Naive B cell (primary cell): ENCODE measurements at regions not wholly inside any gene's neighbourhood (a gene's known extent, or its start where the extent isn't known, plus 50 kb on each side); places are given as distances from the start of the nearest gene placed in this dataset.
A peak's percentile ranks its signal among the peaks of the same experiment; 100 is the strongest.

Experiments used
- ATAC-seq, 2 donors: fragments of 150-1000 bp; cut with Tn5 transposase; 2 replicates each; pipeline ENCODE4 v1.10.0; 2021; ENCODE audit warnings: low read depth in 2 of 2, mild to moderate bottlenecking in 2 of 2, moderate library complexity in 2 of 2
- DNase-seq: peaks from one replicate; pipeline ENCODE4 v3.0.0; 2022
- H3K27ac Mint-ChIP-seq, 6 donors: one replicate each; pipeline ENCODE4 v1.8.0; 2020 to 2022; ENCODE audit warnings: mild to moderate bottlenecking in 6 of 6, mixed read lengths in 6 of 6, moderate library complexity in 5 of 6, inconsistent platforms in 2 of 6
- H3K27me3 Mint-ChIP-seq, 3 donors: one replicate each; pipeline ENCODE4 v1.8.0; 2021 to 2022; ENCODE audit warnings: mixed read lengths in 3 of 3, mild to moderate bottlenecking in 1 of 3
- H3K36me3 Mint-ChIP-seq, 2 donors: one replicate each; pipeline ENCODE4 v1.8.0; 2020 to 2022; ENCODE audit warnings: mixed read lengths in 2 of 2, inconsistent platforms in 1 of 2, mild to moderate bottlenecking in 1 of 2
- H3K4me1 Mint-ChIP-seq, 3 donors: one replicate each; pipeline ENCODE4 v1.8.0; 2020 to 2022; ENCODE audit warnings: mixed read lengths in 3 of 3, inconsistent platforms in 1 of 3, mild to moderate bottlenecking in 1 of 3, moderate library complexity in 1 of 3
- H3K4me3 Mint-ChIP-seq, 8 donors: one replicate each; pipeline ENCODE4 v1.8.0; 2020 to 2022; ENCODE audit warnings: mild to moderate bottlenecking in 8 of 8, mixed read lengths in 8 of 8, moderate library complexity in 8 of 8, inconsistent platforms in 2 of 8
- H3K9me3 Mint-ChIP-seq, 7 donors: one replicate each; pipeline ENCODE4 v1.8.0; 2020 to 2022; ENCODE audit warnings: mixed read lengths in 7 of 7, mild to moderate bottlenecking in 5 of 7, inconsistent platforms in 2 of 7, moderate library complexity in 1 of 7

DNA sequence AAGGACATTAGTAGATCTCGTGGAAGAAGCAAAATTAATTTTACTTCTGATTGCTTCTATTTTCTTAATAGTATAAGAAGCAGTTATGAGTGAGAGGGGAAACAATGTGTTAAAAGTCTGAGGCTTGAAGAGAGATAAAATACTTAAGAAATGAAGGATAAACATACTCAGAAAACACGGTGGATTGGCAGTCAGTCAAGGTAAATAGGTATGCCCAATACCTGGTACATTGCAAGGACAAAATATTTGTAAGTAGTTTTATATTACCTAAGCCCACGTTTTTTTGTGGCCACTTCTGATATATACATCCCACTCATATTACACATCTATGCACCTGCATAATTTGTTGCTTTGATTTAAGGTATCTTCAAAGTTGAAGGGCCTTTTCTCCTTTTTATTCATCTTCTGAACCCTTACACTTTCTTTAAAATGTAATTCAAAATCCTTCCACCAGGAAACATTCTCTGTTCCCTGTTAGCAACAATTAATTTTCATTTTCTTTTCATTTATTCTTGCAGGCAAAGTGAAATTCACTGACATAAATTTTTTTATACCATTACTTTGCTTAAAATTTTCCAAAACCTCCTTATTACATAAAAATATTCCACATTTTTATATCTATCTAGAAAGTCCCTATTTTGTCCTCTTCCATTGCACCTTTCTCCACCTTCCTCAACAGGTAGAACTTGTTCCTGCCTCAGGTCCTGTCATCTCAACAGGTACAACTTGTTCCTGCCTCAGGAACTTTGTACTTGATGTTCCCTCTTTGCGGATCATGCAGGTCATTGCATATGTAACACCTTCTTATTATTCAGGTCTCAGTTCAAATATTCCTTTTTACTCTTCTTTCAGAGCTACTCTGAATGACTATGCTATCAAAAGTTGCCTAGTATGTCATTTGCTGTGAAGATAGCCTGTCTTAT is 755.7 kb upstream of the ALCAM start:
- H3K9me3 Mint-ChIP-seq: no peaks in the 10 kb centered on the region
- no peak overlapping the region for H3K27ac Mint-ChIP-seq
- H3K36me3 Mint-ChIP-seq: no peaks in the 10 kb centered on the region
- DNase-seq: no peak
- no peaks in the 10 kb centered on the region for H3K4me1 Mint-ChIP-seq
- peaks cover 0 to 15% (median 12%) of the 10 kb centered on the region in 3 donors for H3K27me3 Mint-ChIP-seq
- ATAC-seq: no peak
- H3K4me3 Mint-ChIP-seq: no peak overlapping the region

DNA sequence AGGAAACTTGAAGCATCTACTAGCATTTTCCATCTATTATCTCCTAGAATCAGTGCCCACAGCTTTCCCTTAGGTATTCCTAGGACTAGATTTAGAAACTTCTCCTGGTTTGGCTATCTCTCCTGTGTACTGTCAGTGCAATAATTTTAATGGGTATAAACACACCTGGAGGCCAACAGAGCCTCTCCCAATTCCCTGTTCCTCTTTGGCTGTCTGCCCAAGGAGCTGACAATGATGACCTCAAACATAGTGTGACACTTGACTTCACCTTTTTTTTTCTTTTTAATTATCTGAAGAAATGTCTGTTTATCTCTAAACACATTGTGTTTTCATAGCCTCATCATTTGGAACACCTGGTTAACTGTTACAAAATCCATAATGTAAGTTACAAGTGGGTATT is 754.5 kb upstream of the ALCAM start:
- H3K27me3 Mint-ChIP-seq: peaks cover 0 to 6% (median 4%) of the 10 kb centered on the region in 3 donors
- H3K36me3 Mint-ChIP-seq: no peaks in the 10 kb centered on the region
- no peak overlapping the region for H3K4me3 Mint-ChIP-seq
- H3K27ac Mint-ChIP-seq: no peak overlapping the region
- no peak for ATAC-seq
- H3K4me1 Mint-ChIP-seq: no peaks in the 10 kb centered on the region
- DNase-seq: no peak
- no peaks in the 10 kb centered on the region for H3K9me3 Mint-ChIP-seq

DNA sequence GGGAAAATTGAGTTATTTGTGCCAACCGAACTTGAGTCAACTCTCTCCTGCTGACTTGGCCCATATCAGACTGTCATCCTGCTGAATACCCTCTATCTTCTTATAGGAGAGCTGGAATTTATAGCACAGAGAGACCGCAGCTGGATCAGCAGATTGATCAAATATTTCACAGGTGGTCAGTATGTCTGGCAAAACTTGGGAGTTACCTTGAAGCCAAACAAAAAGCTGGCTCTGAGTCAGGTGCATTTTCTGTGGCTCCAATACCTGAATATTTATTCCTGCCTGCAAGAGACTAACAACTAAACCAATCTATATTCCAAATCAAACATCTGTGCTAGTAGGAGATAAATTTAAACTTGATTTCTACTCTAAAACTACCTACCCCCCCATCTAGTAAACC is 752.1 kb upstream of the ALCAM start:
- ATAC-seq: no peak
- no peak for DNase-seq
- Mint-ChIP-seq H3K27me3 (peaks cover 0 to 4% (median 0%) of the 10 kb centered on the region in 3 donors), H3K36me3 (no peaks in the 10 kb centered on the region), H3K27ac (no peak overlapping the region), H3K4me1 (no peaks in the 10 kb centered on the region), H3K4me3 (no peak overlapping the region), H3K9me3 (peaks cover 0 to 4% (median 0%) of the 10 kb centered on the region in 7 donors)

DNA sequence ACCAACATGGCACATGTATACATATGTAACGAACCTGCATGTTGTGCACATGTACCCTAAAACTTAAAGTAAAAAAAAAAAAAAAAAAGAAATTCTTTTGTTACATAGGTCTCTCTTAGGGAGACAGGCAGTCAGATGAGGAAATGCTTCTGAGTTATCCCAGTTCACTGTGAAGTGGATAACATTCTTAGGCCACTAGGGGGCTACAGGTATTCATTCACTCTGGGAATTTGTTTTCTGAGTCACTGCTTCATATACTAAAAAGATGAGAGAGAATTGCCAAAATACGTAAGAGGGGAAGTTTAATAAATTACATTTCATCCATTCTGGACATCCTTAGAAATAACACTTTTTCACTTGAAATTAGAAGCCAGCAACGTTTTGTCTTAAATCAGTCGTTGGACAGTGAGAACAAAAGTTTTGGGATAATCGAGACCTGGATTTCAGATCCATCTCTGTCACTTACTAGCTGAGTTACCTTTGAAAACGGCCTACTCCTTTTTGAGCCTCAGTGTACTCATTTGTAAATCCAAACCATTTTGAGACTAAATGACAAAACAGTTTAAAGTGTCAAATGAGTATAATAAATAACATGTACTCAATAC is 738.4 kb upstream of the ALCAM start:
- DNase-seq: no peak
- H3K9me3 Mint-ChIP-seq: peaks cover 4 to 20% (median 8%) of the 10 kb centered on the region in 7 donors
- H3K4me3 Mint-ChIP-seq: no peak overlapping the region
- no peak overlapping the region for H3K27ac Mint-ChIP-seq
- peaks cover 0 to 5% (median 0%) of the 10 kb centered on the region in 3 donors for H3K4me1 Mint-ChIP-seq
- peak in 1 of 2 donors; percentile 51 for ATAC-seq
- peaks cover 0 to 8% of the 10 kb centered on the region in 2 donors for H3K36me3 Mint-ChIP-seq
- H3K27me3 Mint-ChIP-seq: peaks cover 0 to 4% (median 0%) of the 10 kb centered on the region in 3 donors

DNA sequence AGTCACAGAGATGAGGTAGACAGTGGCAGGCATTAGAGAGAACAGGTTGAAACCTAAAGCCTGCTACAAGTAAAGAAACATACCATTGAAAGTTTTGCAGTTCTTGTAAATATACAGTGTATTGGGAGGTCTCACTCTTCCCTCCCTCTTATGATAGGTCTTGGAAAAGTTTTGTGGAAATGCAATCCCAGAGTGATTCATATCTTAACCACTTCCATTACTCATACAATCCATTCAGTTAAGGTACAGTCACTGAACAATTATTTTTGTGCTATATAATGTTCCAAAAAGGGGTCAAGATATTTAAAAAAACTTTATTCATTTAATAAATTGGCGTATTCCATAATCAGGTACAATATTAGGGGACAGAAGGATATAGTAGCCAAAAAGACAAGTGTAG is 737.7 kb upstream of the ALCAM start:
- Mint-ChIP-seq H3K4me1 (peaks cover 0 to 5% (median 0%) of the 10 kb centered on the region in 3 donors), H3K36me3 (peaks cover 0 to 8% of the 10 kb centered on the region in 2 donors), H3K27me3 (peaks cover 0 to 3% (median 0%) of the 10 kb centered on the region in 3 donors), H3K9me3 (peaks cover 4 to 20% (median 8%) of the 10 kb centered on the region in 7 donors), H3K4me3 (no peak overlapping the region), H3K27ac (no peak overlapping the region)
- DNase-seq: no peak
- ATAC-seq: no peak

DNA sequence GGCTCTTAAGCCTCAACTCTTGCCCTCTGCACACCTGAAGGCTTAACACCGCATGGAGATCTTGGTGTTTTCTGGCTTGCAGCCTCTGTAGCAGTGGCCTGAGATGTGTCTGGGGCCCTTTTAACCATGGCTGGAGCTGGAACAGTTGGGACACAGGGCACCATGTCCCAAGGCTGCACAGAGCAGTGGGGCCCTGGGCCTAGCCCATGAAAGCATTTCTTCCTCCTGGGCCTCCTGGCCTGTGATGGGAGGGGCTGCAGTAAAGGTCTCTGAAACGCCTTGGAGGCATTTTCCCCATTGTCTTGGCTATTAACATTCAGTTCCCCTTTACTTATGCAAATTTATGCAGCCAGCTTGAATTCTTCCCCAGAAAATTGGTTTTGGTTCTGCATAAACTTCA is 735.5 kb upstream of the ALCAM start:
- no peak overlapping the region for H3K4me3 Mint-ChIP-seq
- peaks cover 0 to 5% (median 0%) of the 10 kb centered on the region in 3 donors for H3K4me1 Mint-ChIP-seq
- no peak for DNase-seq
- ATAC-seq: peak; percentile 37 to 48
- peaks cover 0 to 4% (median 0%) of the 10 kb centered on the region in 3 donors for H3K27me3 Mint-ChIP-seq
- H3K36me3 Mint-ChIP-seq: peaks cover 0 to 8% of the 10 kb centered on the region in 2 donors
- H3K9me3 Mint-ChIP-seq: peaks cover 4 to 20% (median 8%) of the 10 kb centered on the region in 7 donors
- peak overlapping the region in 2 of 6 donors; percentile 13 to 27 for H3K27ac Mint-ChIP-seq

DNA sequence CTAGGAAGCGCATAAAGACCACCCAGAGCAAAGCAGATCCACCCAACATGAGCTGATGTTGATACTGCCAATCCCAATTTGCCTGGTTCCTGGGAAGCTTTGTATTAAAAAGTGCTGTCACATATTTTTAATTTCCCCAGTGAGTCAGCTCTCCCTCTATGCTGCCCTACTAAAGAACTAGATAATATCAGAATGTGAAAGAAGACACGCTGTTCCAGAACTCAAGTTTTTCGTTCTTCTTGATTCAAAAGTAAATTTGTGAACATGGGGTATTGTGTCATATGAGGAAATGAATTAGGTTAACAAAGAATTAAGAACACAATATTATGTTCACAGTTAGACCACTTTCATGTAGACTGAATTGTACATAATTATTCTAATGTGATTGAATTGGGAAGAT is 734.2 kb upstream of the ALCAM start:
- ATAC-seq (no peak), DNase-seq (no peak)
- Mint-ChIP-seq H3K27me3 (peaks cover 0 to 8% (median 0%) of the 10 kb centered on the region in 3 donors), H3K36me3 (peaks cover 0 to 8% of the 10 kb centered on the region in 2 donors), H3K27ac (no peak overlapping the region), H3K9me3 (peaks cover 4 to 26% (median 12%) of the 10 kb centered on the region in 7 donors), H3K4me3 (no peak overlapping the region), H3K4me1 (peaks cover 0 to 5% (median 0%) of the 10 kb centered on the region in 3 donors)

DNA sequence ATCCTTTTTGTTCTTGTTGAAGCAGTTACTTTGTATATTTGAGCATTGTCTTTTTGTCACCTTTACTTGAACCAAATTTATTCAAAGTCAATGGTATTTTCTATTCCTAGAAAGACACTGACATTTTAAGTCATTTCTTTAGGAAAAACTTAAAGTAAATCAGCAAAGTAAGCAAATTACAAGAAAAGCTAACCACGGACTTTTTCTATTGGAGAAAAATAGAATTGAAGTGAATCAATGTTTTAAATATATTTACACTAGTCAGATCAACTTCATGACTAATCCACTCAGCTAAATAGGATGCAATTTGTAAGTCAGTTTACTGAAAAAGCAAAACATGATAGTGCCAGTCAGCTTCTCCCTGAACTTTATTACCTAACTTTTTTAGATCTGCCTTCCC is 733.8 kb upstream of the ALCAM start:
- H3K36me3 Mint-ChIP-seq: peaks cover 0 to 8% of the 10 kb centered on the region in 2 donors
- no peak overlapping the region for H3K4me3 Mint-ChIP-seq
- H3K27ac Mint-ChIP-seq: no peak overlapping the region
- H3K4me1 Mint-ChIP-seq: peaks cover 0 to 5% (median 0%) of the 10 kb centered on the region in 3 donors
- DNase-seq: no peak
- peaks cover 4 to 31% (median 13%) of the 10 kb centered on the region in 7 donors for H3K9me3 Mint-ChIP-seq
- ATAC-seq: no peak
- H3K27me3 Mint-ChIP-seq: peaks cover 0 to 8% (median 0%) of the 10 kb centered on the region in 3 donors

DNA sequence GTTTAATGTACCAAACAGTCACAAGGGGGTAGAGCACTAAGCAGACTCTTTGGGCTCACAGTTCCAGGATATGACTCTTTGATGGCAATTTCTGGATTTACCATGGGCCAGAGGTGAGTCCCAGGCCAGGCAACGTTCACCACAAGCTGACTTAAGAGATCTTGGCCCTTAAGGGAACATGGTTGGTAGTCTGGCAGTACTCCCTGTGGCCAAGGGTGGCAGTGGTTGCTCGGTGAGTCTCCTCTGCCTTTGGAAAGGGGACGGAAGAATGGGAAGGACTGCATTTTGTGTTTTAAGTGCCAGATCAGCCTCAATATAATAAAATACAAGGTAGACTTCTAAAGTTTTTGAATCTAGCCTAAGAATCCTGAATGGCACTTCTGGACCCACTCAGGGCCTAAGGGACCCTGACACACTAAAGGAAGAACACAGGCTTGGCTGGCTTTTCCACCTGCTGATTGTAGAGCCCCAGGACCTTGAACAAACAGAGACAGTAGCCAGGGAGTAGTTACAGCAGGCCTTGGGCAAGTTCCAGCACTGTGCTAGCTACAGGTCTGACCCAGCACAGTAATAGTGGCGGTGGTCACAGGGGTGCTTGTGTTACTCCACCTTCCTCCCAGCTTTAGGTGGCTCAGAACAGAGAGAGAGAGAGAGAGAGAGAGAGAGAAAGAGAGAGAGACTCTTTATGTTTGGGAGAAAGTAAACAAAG is 730.7 kb upstream of the ALCAM start:
- Mint-ChIP-seq H3K4me3 (no peak overlapping the region), H3K9me3 (peaks cover 5 to 35% (median 12%) of the 10 kb centered on the region in 7 donors), H3K27ac (peak overlapping the region in 2 of 6 donors; percentile 19 to 41), H3K4me1 (peaks cover 0 to 5% (median 0%) of the 10 kb centered on the region in 3 donors), H3K36me3 (no peaks in the 10 kb centered on the region), H3K27me3 (peaks cover 0 to 8% (median 0%) of the 10 kb centered on the region in 3 donors)
- DNase-seq (no peak), ATAC-seq (no peak)

DNA sequence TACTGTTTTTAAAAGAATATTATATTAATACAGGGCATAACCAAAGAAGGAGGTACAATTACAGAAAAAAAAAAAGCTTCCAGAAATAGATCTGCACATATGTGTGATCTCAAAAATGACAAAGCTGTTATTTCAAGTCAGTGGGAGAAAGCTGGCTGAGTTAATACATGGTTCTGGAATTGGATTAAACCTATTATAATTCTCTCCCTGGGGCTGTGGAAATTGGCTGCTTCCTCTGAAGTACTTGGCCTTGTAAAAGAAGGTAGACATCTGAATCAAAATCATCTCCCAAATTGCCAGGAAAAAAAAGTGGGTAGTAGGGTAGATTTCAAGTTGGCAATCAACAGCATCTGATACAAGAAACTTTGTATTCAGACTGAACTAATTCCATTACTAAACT is 723.9 kb upstream of the ALCAM start:
- Mint-ChIP-seq H3K9me3 (peaks cover 0 to 16% (median 4%) of the 10 kb centered on the region in 7 donors), H3K36me3 (no peaks in the 10 kb centered on the region), H3K4me1 (no peaks in the 10 kb centered on the region), H3K27ac (no peak overlapping the region), H3K4me3 (no peak overlapping the region), H3K27me3 (no peaks in the 10 kb centered on the region)
- no peak for DNase-seq
- no peak for ATAC-seq

DNA sequence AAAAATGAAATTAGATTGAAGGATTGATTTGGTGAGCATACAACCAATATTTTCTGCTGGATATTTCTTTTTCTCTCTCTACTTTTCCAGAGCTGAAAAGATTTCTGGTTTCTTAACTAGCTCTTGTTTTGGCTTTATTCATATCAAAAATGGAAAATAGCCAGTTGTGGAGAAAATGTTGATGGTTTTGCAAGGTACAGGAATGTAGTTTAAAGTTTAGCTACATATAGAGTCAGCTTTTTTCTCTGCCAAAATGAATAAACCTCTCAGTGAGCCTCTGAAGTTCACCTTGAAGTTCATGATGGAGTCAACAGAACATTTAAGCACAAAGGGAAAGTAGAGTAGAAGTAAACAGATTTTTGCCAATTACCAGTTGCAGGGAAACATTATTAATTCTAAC is 720.5 kb upstream of the ALCAM start:
- Mint-ChIP-seq H3K27me3 (no peaks in the 10 kb centered on the region), H3K36me3 (no peaks in the 10 kb centered on the region), H3K4me1 (no peaks in the 10 kb centered on the region), H3K4me3 (no peak overlapping the region), H3K9me3 (peaks cover 0 to 3% (median 0%) of the 10 kb centered on the region in 7 donors), H3K27ac (no peak overlapping the region)
- ATAC-seq (no peak), DNase-seq (no peak)

DNA sequence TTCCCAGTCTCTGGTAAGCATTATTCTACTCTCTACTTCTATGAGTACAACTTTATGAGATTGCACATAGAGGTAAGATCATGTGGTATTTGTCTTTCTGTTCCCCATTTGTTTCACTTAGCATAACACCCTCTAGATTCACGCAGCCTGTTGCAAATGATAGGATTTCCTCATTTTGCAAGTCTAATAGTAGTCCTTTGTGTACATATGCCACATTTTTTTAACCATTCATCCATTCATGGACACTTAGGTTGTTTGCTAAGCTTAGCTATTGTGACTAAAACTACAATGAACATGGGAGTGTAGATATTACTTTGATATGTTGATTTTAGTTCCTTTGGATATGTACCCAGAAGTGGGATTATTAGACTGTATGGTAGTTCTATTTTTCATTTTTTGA is 717.9 kb upstream of the ALCAM start:
- H3K27me3 Mint-ChIP-seq: no peaks in the 10 kb centered on the region
- H3K27ac Mint-ChIP-seq: no peak overlapping the region
- DNase-seq (no peak), ATAC-seq (no peak)
- H3K9me3 Mint-ChIP-seq: peaks cover 3 to 17% (median 4%) of the 10 kb centered on the region in 7 donors
- H3K4me1 Mint-ChIP-seq: no peaks in the 10 kb centered on the region
- peaks cover 0 to 7% of the 10 kb centered on the region in 2 donors for H3K36me3 Mint-ChIP-seq
- H3K4me3 Mint-ChIP-seq: no peak overlapping the region

DNA sequence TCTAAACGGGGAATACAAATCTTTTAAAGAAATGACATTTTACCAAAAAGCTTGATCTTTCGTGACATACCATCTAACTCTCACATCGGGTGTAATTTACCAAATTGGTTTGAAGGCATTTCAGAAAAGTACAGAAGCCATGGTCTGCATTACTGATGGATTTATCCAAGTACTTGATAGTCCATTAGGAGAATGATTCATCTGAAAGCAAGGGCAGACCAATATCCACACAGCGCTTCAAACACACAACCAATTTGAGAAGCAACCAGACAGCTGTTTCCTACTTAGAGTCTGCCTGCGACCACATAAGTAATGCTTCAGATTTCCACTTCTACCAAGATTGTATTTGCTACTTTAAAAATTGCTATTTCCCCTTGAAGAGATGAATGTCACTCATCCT is 697.6 kb upstream of the ALCAM start:
- no peak overlapping the region for H3K27ac Mint-ChIP-seq
- H3K4me3 Mint-ChIP-seq: no peak overlapping the region

More for the DNA sequence above, 697.6 kb upstream of the ALCAM start:
- H3K9me3 Mint-ChIP-seq: peaks cover 0 to 8% (median 0%) of the 10 kb centered on the region in 7 donors
- no peaks in the 10 kb centered on the region for H3K4me1 Mint-ChIP-seq
- no peaks in the 10 kb centered on the region for H3K27me3 Mint-ChIP-seq
- DNase-seq: no peak
- no peak for ATAC-seq
- no peaks in the 10 kb centered on the region for H3K36me3 Mint-ChIP-seq
